ENCODE measurements at regions not wholly inside any gene's neighbourhood (a gene's known extent, or its start where the extent isn't known, plus 50 kb on each side); places are given as distances from the start of the nearest gene placed in this dataset.

GRCh38 chr1:172753964-172754363 lies 95.1 kb downstream of the FASLG start:
- TF ChIP-seq FOXP2 (optimal IDR thresholded peaks at IDR 0.05; ENCODE audit: borderline replicate concordance, extremely low read depth, extremely low read length, insufficient read depth) (no peak), POLR2AphosphoS5 (IDR thresholded peaks at IDR 0.05; ENCODE audit: low read depth, low read length) (no peak), SIN3A (IDR thresholded peaks at IDR 0.05; ENCODE audit: borderline replicate concordance, insufficient read depth, low read length) (no peak), TAF1 (IDR thresholded peaks at IDR 0.05; ENCODE audit: borderline replicate concordance, insufficient read depth, low read length) (no peak), REST (IDR thresholded peaks at IDR 0.05; ENCODE audit: insufficient read depth in 1 of 2, low read depth in 2 of 2, low read length in 2 of 2) (no peak)
